Astrocyte (in vitro differentiated cells and primary cell): ENCODE measurements at regions not wholly inside any gene's neighbourhood (a gene's known extent, or its start where the extent isn't known, plus 50 kb on each side); places are given as distances from the start of the nearest gene placed in this dataset.

Experiments used
- EZH2 ChIP-seq: IDR thresholded peaks from 2 replicates; pipeline ENCODE4 v1.6.1; 2012; ENCODE audit warnings: mild to moderate bottlenecking, low read length, inconsistent platforms; ENCODE audit not compliant: insufficient read depth
- TF ChIP-seq, protein P1 (sequence below): IDR thresholded peaks from 2 replicates; pipeline ENCODE4 v1.5.1; 2011; ENCODE audit warnings: low read depth, mild to moderate bottlenecking, inconsistent platforms, low read length, moderate library complexity; ENCODE audit not compliant: insufficient read depth

DNA sequence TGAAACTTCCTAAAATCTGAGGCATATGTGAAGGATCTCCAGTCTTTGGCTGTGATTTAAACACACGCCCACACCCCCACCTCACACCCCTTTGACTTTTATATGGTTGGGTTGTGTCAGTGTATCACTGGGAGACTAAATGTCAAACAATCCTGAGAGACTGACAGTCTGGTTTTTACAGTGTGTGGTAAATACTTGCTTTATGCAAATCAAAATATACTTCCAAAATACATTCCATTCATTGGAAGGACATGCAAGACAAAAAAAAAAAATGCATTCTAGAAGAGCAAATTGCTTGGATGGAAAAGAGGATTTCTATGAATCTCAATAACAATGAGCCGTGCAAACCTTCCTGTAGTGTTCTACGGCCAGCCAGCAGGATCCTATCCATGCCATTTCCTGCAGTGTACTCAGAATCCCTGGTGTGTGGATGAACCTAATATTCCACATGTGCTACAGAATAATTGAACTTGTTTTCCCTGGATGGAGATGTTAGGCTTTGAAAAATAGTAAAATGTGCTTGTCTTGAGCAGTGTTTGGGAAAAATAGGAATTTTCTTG lies 602.1 kb upstream of the GOT2 start:
- TF ChIP-seq, protein P1, sequence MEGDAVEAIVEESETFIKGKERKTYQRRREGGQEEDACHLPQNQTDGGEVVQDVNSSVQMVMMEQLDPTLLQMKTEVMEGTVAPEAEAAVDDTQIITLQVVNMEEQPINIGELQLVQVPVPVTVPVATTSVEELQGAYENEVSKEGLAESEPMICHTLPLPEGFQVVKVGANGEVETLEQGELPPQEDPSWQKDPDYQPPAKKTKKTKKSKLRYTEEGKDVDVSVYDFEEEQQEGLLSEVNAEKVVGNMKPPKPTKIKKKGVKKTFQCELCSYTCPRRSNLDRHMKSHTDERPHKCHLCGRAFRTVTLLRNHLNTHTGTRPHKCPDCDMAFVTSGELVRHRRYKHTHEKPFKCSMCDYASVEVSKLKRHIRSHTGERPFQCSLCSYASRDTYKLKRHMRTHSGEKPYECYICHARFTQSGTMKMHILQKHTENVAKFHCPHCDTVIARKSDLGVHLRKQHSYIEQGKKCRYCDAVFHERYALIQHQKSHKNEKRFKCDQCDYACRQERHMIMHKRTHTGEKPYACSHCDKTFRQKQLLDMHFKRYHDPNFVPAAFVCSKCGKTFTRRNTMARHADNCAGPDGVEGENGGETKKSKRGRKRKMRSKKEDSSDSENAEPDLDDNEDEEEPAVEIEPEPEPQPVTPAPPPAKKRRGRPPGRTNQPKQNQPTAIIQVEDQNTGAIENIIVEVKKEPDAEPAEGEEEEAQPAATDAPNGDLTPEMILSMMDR: no peak
- no peak for TF ChIP-seq EZH2
